Fibroblast of skin of scalp (primary cell): ENCODE measurements at regions not wholly inside any gene's neighbourhood (a gene's known extent, or its start where the extent isn't known, plus 50 kb on each side); places are given as distances from the start of the nearest gene placed in this dataset.

Experiments used
- DNase-seq: peaks from one replicate; pipeline ENCODE4 v3.0.0-alpha.2; 2013

DNA sequence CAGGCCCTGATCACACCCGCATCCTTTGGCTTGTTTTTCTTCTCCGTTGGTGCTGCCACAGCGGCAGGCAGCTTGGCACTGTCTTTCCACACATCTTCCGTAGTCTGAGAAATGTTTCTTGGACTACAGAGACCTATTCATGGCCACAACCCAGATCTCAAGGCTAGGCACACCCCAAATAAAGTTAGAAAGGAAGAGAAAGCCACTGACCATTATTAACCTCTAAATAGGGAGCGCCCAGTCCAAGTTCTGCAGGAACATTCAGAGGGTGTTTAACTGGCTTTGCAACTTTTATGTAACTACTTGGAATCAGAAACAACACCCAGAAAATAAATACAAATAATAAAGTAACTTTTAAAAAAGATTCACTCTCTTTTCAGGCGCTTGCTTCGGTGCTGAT, 124.8 kb upstream of the NEDD9 start:
- DNase-seq = no peak

DNA sequence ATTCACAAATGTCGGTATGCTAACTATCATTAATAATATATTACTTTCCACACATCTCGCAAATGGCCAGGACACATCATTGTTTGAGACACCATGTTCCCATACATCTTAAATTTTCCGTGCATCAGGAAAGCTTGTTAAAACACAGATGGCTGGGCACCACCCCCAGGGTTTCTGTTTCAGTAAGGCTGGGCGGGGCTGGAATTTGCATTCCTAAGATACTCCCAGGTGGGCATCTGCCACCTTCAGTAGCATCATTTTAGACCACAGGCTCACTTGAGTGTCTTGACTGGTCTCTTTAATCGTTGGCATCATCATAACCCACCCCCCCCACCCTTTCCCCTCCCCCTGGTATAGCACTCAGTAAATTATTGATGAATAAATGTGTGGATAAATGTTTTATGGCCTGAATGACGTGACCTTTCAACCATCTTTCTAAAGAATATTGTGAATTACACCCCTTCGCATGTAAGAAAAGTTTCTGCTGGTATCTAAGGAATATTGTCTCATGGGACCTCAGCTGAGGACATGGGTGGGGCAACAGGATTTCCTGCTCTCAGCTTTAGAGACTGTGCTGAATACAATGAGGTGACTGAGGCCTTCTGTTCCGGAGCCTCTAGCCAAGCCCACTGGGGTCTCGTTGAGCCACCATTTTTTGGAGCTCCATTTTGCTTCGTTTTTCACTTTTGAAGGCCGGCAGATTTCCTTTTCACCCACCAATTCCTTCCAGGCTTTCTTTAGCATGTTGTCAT, 124.1 kb upstream of the NEDD9 start:
- no peak for DNase-seq

DNA sequence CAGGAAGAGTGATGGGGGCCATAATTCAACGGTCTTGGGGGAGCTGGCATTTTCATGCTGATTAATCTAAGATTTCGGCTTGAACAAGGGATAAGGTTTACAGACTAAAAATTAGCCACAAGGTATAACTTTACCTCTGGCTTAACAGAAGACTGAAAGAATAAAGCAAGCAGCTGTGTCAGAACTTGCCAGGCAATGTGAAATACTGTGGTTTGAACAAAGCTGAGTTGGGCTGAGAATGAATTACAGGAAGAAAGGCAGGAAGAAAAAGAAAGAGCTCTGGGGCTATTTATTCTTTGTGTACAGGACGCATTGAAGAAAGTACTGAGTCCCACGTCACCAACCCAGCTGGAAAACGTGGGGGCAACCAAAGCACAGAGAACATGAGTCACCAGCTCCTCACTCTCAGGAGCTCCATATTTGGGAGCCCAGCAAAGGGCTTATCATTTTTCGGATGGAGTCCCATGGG, 121.5 kb upstream of the NEDD9 start:
- DNase-seq = peak; percentile 83

DNA sequence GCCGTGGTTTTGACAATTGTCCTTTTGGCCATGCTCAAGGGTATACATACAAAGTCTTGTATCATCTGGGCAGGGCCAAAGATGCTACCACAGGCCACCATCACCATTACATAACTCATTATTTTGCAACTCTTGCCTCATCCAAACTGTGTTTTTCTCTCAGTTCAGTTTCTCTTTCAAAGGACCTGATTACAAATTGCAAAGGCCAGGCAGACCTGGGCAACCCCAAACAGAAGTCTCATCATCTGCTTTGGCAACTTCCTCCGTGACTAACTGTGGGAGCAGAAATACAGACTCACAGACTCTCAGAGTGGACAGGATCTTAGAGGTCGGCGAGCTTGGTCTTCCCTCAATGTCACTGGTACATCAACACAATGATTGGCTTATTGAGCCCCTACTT, 117.8 kb upstream of the NEDD9 start:
- DNase-seq = no peak

DNA sequence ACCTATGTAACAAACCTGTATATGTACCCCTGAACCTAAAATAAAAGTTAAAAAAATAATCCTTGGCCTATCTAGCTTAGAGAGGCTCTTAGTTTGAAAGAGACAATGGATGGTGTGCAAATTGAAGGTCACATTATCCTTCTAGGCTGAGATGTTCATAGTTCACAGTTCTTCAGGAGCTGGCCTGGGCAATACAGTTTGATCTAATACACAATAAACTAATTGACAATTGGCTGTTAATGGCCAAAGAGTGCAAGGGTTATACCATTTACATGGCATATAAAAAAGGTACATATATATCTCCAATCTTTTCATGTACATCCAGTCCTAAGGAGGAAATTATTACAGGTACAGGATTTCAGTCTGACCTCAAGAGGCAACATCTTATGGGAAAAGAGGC, 117.4 kb upstream of the NEDD9 start:
- DNase-seq = no peak

DNA sequence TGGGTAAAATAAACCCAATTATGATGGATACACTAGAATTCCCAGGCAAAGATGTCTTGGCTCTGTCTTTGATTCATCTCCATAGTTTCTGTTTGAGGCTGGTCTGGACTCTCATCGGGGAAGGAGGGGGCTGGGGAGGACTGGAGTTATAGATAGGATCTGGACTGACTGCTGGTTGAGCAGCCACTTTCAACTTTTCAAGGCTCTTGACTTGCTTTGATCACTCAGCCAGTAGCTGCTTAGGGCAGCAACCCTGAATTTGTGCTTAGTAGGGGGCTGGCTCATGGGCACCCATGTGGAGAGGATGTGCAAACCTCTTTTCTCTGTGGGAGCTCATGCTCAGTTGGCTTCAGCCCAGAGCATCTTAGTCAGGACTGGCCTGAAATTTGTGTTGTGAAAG, 114.0 kb upstream of the NEDD9 start:
- DNase-seq = no peak

DNA sequence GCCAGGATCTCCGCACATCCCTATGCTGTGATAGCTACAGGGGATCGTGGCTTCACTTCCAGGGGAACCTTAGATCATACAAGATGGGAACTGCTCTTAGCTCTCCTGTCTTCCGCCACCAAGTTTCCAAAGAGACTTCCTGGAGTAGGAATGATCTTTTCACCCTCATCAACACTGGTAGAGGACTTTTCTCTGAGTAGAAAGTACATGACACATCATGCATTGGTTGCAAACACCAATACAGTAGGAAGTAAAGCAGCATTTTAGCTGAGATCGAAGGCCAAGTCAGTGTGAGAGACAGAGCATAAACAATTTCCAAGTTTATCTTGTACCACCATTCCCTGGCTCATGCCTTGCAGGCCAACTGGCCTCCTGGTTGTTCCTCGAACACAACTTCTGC, 113.1 kb upstream of the NEDD9 start:
- no peak for DNase-seq

DNA sequence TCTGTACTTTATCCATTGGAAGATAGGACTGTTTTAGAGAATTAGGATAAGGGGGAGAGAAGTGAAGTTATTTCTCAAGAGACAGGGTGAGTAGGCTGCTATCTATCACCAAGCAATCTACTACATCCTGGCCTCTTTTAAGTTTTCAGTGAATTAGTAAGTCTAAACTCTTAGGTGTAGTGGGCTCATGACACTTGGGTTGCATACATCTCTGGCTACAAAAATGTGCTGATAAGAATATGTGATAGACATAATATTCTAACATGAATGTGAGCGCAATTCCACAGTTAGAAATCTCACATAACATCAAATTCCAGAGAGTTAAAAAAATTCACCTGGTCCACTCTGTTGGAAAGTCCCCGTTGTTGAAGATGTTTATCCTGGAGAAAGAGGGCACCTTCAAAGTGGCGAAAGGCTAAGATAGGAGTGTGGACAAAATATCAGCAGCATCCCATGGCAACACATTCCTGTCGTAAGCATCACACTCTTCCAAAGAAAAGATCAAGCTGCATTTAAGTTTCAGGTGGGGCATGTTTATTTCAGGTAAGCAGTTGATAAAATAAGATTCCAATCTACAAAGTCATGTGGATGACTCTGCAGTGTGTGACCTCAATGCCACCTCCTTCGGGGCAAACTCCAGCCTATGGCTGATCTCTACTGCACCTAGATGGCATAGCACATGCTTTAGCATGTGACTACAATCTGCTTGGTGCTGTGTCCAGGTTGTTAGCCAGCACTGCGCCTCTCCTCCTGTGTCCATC, 111.7 kb upstream of the NEDD9 start:
- no peak for DNase-seq

DNA sequence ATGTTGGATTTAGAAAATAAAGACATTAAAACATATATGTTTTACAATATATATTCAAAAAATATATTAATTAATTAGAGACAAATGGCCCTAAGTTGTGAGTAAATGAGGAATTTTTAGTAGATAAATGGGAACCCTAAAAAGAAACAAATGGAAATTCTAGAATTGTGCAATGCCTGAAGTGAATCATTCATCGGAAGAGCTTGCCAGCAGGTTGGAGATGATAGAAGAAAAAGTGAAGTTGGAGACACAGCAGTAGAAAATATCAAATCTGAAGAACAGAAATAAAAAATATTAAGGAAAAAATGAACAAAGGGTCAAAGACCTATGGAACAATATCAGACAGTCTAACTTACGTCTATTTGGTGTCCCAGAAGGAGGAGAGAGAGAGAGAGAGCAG, 109.4 kb upstream of the NEDD9 start:
- DNase-seq = no peak

DNA sequence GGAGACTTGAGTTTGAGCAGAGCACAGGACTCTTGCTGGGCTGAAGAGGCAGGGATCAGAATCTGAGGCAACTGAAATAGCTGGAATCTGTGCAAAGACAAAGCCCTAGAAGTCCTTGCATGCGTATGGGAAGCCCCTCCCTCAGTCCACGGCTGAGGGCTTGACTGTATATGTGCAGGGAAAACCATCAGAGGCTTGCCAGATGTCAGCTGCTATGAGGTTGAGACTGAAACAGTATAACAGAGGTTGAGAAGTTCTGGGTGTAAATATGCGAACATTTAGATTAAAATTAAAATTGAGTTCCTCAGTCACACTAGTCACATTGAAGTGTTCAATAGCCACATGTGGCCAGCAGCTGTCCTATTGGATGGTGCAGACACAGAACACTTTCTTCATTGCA, 108.8 kb upstream of the NEDD9 start:
- no peak for DNase-seq

DNA sequence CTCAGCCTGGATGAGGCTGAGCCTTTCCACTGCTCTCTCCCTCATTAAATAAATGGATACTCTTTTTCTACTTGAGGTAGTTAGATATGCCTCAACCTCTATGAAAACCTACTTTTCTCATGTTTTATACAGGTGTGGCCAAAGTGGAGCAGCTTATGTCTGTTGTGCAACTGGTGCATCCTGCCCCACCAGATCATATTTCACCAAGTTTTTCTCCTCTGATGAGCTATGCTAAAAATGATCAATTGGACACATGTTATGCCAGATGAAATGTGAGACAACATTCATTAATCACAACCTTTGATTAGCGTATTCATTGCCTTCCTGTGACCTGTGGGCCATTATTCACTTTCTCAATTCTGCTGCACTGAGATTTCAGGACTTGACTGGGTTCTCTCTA, 106.9 kb upstream of the NEDD9 start:
- DNase-seq = no peak

DNA sequence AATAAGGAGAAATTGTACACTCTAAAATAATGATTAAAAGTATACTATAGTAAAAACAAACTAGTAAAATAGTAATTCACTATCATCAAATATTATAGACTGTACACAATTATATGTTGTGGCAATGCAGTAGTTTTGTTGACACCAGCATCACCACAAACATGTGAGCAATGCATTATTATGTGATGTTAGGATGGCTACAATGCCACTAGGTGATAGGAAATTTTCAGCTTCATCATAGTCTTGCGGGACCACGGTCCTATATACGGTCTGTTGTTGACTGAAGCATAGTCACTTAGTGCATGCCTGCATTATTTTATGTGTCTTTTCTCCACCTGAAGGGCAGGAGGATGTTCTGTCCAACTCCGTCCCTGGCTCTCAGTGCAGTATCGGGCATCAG, 104.8 kb upstream of the NEDD9 start:
- no peak for DNase-seq

DNA sequence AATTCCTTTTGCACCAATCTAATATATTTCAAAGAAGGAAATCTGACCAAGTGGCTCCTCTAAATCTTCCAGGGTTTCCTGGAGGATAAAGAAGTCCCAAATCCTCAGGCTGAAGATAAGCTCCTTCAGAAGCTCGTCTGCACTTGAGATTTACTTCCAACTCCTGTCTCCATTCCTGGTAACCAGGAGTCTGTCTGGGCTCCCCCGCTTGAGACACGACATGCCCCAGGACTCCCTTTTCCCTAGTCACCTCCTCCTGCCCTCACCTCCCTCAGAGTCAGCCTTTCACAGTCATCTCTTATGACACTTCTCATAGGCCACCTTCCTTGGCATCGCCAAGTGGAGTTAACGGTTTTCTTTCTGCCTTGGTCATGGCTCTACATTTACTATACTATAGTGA, 103.4 kb upstream of the NEDD9 start:
- DNase-seq = no peak

DNA sequence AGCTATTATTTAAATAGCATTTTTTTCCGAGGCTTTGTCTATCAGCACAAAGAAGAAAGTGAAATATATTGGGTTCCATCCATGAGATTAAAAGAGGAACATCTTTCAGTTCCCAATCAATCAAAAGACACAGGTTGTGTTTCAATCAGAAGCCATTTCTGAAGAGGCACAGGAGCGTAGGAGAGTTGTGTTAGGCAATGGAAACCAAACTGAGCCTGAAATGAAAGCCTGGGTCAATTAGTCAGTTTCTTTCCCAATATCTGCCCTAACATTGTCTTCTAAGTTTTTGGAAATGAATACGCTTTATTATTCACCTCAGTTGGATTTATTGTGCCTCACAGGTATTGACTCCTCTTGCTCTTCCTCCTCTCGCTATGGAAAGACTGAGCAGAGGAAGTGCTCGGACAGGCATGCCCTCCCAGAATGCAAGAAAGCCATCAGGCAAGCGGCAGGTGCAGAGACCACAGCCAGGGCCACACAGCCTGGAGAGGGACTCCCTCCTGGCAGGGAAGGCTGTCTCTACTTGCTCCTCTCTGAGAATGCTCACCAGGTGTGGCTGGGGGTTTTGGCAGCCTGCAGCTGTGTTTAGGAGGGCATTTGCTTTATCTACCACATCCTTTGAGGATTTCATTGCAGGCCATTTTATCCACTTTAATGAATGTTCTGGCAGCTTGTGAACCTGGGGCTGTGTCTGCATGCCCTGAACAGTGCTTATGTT, 100.8 kb upstream of the NEDD9 start:
- DNase-seq = no peak

DNA sequence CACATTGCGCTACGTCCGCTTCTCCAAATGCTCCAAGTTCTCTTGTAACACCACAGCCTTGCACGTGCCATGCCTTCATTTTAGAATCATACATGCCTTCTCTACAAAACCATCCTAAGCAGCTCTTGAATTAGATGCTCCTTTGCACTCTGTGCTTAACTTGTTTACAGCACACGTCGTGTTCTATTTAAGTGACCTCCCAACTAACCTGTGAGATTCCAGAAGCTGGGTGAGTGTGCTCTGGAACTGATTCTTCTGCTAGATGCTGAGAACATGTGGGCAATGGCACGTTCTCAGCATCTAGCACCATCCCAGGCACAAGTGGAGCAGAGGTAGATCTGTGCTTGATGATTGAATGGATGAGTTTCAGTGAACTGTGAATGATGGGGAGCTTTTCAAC, 100.0 kb upstream of the NEDD9 start:
- DNase-seq = no peak

DNA sequence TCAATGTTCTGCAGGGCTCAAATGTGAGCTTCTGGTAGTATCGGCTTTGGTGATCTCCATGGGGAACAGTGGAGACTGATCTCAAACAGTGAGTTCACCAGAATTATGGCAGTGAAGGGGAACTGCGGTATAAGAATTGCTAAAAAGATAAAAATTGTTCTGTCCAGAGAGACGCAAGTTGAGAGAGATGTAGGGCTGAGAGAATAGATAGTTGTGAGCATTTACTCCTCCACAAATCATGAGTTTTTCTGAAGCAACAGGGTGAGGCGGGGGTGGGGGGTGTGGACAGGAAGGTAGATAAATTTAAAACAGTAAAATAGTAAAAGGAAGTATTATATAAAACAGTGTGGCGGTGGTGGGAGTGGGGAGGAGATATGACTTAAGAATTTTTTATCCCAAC, 98.6 kb upstream of the NEDD9 start:
- DNase-seq = no peak

DNA sequence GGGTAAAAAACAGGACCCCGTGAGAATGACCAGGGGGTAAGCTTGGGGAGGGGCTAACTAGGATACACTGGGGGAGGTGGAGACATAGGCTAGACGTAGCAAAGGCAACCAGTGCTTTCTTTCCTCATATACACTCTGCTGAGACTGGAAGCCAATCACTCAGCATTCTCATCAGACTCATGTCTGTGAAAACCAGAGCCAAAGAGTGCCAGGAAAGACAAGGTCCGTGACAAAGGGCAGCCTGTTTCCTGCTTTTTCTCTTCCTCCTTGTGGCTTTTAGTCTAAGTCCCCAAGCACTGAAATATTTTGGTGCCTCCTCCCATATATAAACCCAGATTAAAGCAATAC, 97.9 kb upstream of the NEDD9 start:
- DNase-seq = no peak

DNA sequence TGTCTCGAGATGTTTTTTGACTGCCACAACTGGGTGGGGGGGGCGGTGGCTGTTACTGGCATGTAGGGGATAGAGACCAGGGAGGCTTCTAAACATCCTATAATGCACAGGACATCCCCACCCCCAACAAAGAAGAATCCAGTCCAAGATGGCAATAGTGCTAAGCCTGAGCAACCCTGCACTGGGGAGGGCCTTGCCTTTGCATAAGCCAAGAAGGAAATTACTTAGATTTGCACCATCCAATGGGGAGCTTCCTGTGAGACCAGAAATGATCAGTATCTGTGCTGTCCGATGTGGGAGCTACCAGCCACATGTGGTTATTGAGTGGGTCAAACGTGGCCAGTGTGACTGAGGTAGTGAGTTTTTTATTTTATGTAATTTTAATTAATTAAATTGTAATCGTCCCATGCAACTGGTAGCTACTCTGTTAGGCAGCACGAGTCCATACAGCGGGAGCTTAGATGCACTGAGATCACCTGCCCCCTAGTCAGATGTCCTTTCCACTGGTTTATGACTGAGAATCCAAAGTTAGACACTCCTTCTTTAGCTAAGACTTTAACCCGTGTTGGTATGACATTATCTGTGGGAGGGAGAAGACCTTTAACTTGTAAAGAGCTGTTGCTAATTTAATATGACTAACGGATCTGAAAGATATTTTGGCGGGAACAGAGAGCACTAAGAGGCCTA, 97.4 kb upstream of the NEDD9 start:
- no peak for DNase-seq

DNA sequence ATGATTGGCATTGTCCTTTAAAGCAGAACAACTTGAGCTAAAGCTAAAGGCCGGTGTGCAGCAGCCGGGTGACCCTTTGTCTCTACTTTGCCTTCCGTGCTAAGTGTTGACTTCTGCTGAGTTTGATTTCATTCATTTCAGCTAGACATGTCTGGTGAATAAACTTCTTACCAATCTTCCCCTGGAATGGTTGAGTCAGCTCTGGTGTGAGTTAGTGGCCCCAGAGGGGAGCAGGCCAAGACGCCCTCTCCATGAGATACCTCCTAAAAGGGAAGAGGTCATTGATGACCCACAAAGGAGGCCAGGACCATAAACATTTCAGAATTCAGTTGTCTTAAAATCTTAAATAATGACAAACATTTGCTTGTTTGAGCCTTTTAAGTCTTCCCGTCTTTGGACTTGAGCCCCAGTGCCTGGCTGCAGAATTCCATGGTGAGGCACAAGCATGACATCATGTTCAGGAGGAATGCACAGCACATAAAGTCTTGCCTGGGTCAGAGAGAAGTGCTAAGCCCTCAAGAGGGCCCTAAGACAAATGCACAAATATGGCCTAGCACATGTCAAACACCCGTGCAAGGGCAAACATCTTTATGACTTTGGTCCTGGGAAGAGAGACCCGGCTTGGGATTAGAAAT, 96.3 kb upstream of the NEDD9 start:
- peak; percentile 76 for DNase-seq

DNA sequence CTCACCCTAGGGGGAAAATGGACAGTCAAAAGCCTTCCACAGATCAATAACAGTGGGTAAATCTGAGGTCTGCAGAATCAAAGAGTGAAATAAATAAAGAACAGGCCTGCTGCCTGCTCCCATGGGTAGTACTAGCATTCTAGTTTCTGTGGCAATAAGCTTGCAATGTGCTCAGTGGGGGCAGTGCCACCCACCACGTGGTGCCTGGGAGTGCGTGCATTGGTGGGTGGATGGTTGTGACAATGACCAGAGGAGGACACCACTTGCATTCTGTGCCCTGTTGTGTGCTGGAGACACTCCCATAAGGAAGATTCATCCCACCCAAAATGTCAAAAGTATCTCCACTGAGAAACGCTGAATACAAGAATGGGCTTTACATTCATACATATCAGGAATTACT, 95.5 kb upstream of the NEDD9 start:
- DNase-seq = no peak

DNA sequence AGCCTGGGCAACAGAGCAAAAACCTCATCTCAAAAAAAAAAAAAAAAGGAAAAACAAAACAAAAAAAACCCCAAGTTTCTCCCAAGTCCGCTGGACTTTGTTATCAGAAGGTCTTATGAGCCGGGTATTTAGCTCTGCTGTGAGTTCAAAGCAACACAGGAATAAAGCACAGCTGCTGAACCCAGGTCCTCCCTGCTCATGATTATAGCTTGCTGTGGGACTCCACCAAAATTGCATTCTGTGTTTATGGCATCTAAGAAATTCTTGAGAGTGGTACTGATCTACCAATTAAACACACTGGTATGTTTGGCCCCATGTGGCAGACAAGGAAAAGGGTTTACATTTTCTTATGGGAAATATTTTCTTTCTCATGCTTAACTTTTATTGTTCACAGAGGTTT, 93.6 kb upstream of the NEDD9 start:
- DNase-seq = no peak

DNA sequence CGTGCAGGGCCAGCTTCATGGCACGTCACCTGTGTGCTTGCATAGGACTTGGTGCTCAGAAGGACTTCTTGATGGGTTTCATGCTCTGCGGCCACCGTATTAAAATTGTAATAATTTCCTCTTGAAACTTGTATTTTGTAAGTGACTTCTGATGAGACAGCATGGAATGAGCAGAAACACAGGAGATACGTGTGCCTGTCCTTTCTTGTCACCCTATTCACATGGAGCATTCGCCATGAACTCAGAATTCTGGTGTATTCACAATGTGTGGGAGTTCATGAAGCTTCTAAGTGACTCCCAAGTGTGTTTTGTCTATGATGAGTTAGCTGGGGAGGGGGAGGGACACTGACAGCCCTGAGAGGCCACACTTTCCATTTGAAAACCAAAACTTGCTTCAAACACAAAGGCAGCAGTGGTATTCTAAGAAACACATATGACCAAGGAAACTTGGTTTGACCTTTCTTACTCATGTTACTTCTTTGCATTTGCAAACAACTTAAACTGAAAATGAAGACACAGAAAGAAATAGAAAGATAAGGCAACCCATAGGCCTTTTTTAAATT, 92.1 kb upstream of the NEDD9 start:
- no peak for DNase-seq
